ENCODE measurements at regions not wholly inside any gene's neighbourhood (a gene's known extent, or its start where the extent isn't known, plus 50 kb on each side); places are given as distances from the start of the nearest gene placed in this dataset.
"Not testable (repeated sequence)": the region's sequence is repeated elsewhere in the genome, so short reads cannot be mapped to it uniquely, and the experiment has no call there.

GRCh38 chr16:29230006-29230668 lies 176.4 kb downstream of the NPIPB11 start:
- POLR2A ChIA-PET; H3K4me3 ChIP-seq; H3K36me3 ChIP-seq (ENCODE audit: control insufficient read depth in 2 of 2, insufficient read depth in 2 of 2, low read length in 1 of 2); intact Hi-C loops (cut with micrococcal nuclease; ENCODE audit: unreplicated experiment); H3K4me2 ChIP-seq (ENCODE audit: control insufficient read depth, insufficient read depth); H3K79me2 ChIP-seq (ENCODE audit: control insufficient read depth, insufficient read depth, low read length); FAIRE-seq; RAD21 ChIA-PET (ENCODE audit: unreplicated experiment); H3K4me1 ChIP-seq (ENCODE audit: control insufficient read depth, insufficient read depth, low read length); DNase-seq (ENCODE audit: low read depth, low spot score); SMC1A ChIA-PET (ENCODE audit: uncharacterized antibody, unreplicated experiment); H2AFZ ChIP-seq (ENCODE audit: control insufficient read depth, low read depth, low read length); BruUV-seq (replicated peaks); H3K27ac ChIP-seq (ENCODE audit: control insufficient read depth, insufficient read depth); H3K9me3 ChIP-seq (replicated peaks; ENCODE audit: control insufficient read depth, insufficient read depth, low read length); H3K27me3 ChIP-seq (replicated peaks in 1 of 2; ENCODE audit: control insufficient read depth in 2 of 2, insufficient read depth in 2 of 2, low read length in 1 of 2); ATAC-seq; H3K9ac ChIP-seq (ENCODE audit: control insufficient read depth, insufficient read depth, low read length); in situ Hi-C loops (cut with MboI); H4K20me1 ChIP-seq (ENCODE audit: control insufficient read depth, insufficient read depth); CTCF ChIA-PET: not testable (repeated sequence)
- WGBS (ENCODE audit: insufficient coverage, insufficient replicate concordance, low lambda C conversion rate, missing lambda C conversion rate): 62% methylated on average over 21 of the region's 21 CpGs

GRCh38 chr16:29229616-29230005 lies 176.9 kb downstream of the NPIPB11 start:
- H3K4me3 ChIP-seq; H3K9ac ChIP-seq (ENCODE audit: control insufficient read depth, insufficient read depth, low read length); DNase-seq (ENCODE audit: low read depth, low spot score); H3K27ac ChIP-seq (ENCODE audit: control insufficient read depth, insufficient read depth); RAD21 ChIA-PET (ENCODE audit: unreplicated experiment); SMC1A ChIA-PET (ENCODE audit: uncharacterized antibody, unreplicated experiment); in situ Hi-C loops (cut with MboI); H3K9me3 ChIP-seq (replicated peaks; ENCODE audit: control insufficient read depth, insufficient read depth, low read length); H2AFZ ChIP-seq (ENCODE audit: control insufficient read depth, low read depth, low read length); intact Hi-C loops (cut with micrococcal nuclease; ENCODE audit: unreplicated experiment); H3K36me3 ChIP-seq (ENCODE audit: control insufficient read depth in 2 of 2, insufficient read depth in 2 of 2, low read length in 1 of 2); ATAC-seq; H4K20me1 ChIP-seq (ENCODE audit: control insufficient read depth, insufficient read depth); FAIRE-seq; CTCF ChIA-PET; BruUV-seq (replicated peaks); H3K27me3 ChIP-seq (replicated peaks in 1 of 2; ENCODE audit: control insufficient read depth in 2 of 2, insufficient read depth in 2 of 2, low read length in 1 of 2); H3K4me2 ChIP-seq (ENCODE audit: control insufficient read depth, insufficient read depth); POLR2A ChIA-PET; H3K79me2 ChIP-seq (ENCODE audit: control insufficient read depth, insufficient read depth, low read length); H3K4me1 ChIP-seq (ENCODE audit: control insufficient read depth, insufficient read depth, low read length): not testable (repeated sequence)
- 15% methylated on average over 8 of the region's 8 CpGs for WGBS (ENCODE audit: insufficient coverage, insufficient replicate concordance, low lambda C conversion rate, missing lambda C conversion rate)

- in situ Hi-C loops (cut with MboI); RAD21 ChIA-PET (ENCODE audit: unreplicated experiment); H3K4me1 ChIP-seq (ENCODE audit: control insufficient read depth, insufficient read depth, low read length); H3K4me2 ChIP-seq (ENCODE audit: control insufficient read depth, insufficient read depth); CTCF ChIA-PET; H3K9me3 ChIP-seq (replicated peaks; ENCODE audit: control insufficient read depth, insufficient read depth, low read length); intact Hi-C loops (cut with micrococcal nuclease; ENCODE audit: unreplicated experiment); H3K4me3 ChIP-seq; H3K9ac ChIP-seq (ENCODE audit: control insufficient read depth, insufficient read depth, low read length); H3K27ac ChIP-seq (ENCODE audit: control insufficient read depth, insufficient read depth); ATAC-seq; H3K36me3 ChIP-seq (ENCODE audit: control insufficient read depth in 2 of 2, insufficient read depth in 2 of 2, low read length in 1 of 2); BruUV-seq (replicated peaks); H2AFZ ChIP-seq (ENCODE audit: control insufficient read depth, low read depth, low read length); SMC1A ChIA-PET (ENCODE audit: uncharacterized antibody, unreplicated experiment); H3K27me3 ChIP-seq (replicated peaks in 1 of 2; ENCODE audit: control insufficient read depth in 2 of 2, insufficient read depth in 2 of 2, low read length in 1 of 2); H3K79me2 ChIP-seq (ENCODE audit: control insufficient read depth, insufficient read depth, low read length); POLR2A ChIA-PET; DNase-seq (ENCODE audit: low read depth, low spot score); FAIRE-seq; H4K20me1 ChIP-seq (ENCODE audit: control insufficient read depth, insufficient read depth): not testable (repeated sequence)
- 58% methylated on average over 26 of the region's 29 CpGs for WGBS (ENCODE audit: insufficient coverage, insufficient replicate concordance, low lambda C conversion rate, missing lambda C conversion rate)
Measured at GRCh38 chr16:29228664-29229611, 177.6 kb downstream of the NPIPB11 start.

All from GM12878 (cell line).